ENCODE measurements at regions not wholly inside any gene's neighbourhood (a gene's known extent, or its start where the extent isn't known, plus 50 kb on each side); places are given as distances from the start of the nearest gene placed in this dataset.

- FAIRE-seq = no peak
These were observed 261.8 kb downstream of the ATP23 start for GRCh38 chr12:58202933-58203718.

DNA sequence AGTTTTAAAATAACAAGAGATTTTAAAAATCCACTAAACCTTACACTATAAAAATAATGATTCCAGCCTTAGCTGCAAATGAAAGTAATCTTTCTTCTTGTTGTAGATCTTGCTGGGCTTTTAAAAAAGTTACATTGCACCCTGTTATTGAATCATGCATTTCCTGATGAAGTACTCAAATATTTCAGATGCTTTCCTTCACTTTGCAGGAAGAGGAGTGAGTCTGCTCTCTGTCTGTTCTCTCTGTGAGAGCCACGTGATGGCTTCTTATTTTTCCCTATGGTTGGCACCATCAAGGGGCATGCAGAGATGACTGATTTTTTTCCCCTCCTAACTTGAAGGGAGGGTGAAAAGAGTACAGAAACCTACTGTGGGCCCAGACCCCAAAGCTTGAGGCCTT lies 262.7 kb downstream of the ATP23 start:
- FAIRE-seq = no peak

DNA sequence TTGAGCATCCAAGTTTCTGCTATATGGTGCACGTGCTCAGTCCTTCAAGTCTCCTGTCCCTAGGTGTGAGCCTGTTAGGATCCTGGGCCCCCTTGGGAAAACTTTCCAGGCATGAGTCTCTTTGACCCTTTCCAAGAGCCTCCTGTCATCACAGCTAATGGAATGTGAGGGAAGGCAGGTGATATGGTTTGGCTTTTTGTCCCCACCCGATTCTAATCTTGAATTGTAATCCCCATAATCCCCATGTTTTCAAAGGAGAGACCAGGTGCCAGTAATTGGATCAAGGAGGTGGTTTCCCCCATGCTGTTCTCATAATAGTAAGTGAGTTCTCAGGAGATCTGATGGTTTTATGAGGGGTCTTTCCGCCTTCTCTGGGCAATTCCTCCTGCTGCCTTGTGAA lies 265.5 kb downstream of the ATP23 start:
- FAIRE-seq = no peak

DNA sequence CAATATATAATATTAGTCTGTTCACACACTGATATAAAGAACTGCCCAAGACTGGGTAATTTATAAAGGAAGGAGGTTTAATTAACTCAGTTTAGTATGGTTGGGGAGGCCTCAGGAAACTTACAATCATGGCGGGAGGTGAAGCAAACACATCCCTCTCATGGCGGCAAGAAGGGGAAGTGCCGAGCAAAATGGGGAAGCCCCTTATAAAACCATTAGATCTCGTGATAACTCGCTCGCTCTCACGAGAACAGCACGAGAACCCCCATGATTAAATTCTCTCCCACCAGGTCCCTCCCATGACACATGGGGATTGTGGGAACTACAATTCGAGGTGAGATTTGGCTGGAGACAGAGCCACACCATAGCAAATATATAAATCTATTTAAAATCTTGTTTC lies 269.8 kb downstream of the ATP23 start:
- no peak for FAIRE-seq

DNA sequence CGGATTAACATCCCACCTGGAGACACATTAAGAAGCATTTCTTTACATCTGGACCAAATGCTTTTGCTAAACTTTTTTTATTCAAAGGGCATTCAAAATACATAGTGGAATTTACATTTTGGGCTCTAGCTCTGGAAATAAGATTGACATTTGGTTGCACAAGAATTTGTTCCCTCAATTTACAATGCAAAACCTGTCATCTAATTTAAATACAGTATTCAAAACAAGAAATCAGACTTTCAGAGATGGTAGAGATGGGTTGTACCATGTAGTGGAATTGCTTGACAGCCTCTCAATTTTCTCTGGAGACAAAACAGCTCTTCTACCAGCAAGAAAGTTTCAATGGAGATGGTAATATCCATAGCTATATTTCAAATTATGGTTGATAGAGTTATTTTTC lies 275.8 kb downstream of the ATP23 start:
- FAIRE-seq = no peak

- no peak for FAIRE-seq
These were observed 283.3 kb downstream of the ATP23 start for GRCh38 chr12:58224536-58225105.

DNA sequence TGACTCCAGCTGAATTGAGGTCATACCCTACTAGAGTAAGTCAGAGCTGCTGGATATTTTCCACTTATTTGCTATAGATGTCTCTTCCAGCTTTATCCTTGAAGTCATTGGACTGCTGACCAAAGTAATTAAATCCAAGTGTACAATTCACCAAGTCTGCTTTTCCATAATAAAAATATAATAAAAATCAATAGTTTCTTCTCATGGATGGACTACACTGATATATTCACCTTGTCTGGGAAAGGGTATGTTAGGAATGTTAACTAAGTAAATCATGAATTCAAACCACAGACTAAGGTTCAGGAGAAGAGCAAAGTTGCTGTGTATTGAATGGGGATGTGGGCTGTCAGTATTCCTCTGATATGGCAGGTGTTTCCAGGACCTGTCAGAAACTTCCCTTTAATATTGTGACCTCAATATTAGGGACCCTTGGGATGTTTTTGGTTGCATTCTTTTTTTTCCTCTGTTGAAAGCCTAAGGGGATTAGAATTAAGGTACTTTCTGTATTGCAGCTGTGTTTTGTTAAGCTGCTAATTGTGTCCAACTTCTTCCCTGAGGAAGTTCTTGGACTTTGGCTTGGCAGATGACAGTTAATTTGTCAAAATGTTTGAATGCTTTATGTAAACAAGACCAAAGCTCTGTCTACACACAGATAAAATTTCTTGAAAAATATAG lies 284.0 kb downstream of the ATP23 start:
- no peak for FAIRE-seq

GRCh38 chr12:58233886-58234285 lies 292.5 kb downstream of the ATP23 start:
- no peak for FAIRE-seq

DNA sequence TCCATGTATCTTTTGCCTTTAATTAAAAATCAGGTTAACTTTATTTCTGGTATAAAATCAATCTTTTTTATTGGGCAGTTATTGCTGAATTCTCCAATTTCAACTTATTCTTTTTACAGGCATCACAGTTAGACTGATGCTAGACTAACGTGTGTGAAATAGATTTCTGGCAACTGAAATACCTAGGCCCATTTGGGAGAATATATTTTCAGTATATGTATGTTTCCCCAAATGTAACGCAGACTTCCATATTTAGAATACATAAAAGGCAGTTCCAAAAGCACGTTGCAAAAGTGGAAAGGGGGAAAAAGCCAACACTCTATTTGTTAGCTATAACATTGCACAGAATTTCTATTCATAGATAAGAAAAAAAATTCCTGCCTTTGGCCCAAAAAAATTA lies 297.0 kb downstream of the ATP23 start:
- no peak for FAIRE-seq

- FAIRE-seq = no peak
These were observed 299.7 kb downstream of the ATP23 start for GRCh38 chr12:58241099-58241498.

DNA sequence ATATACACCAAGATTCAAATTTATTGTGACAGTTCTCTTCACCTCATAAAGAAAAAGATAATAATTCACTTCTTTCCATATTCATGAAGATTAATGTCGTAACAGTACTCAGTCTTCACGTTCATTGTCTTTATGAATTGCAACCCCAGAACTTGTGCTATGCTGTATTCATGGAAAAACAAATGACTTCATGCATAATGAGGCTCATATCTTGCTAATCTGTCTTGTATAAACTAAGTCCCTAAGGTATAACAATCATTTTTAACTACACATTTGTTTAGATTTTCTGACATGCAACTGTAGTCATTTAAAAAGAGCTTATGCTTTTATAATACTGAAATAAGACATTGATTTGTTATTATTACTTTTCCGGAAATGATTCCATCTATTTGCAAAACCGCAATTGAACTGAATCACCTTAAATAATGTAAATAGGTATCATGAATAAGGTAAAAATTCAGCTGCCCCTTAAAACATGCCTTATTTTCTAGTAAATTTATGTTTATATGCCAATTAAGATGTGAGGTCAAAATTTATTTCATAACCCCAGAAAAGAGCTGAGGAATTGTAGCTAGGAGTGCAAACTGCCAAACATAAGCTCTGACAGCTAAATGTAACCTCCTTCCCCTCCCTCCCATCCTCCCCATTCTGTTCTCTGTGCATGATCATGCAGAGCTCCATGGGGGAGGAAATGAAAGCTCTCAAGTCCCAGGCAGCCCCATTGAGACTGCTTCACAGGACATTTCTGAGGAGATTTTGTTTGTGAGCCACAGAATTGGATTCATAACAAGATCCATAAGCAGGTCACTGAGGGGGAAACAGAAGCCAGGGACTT lies 301.6 kb downstream of the ATP23 start:
- FAIRE-seq = no peak

- FAIRE-seq = no peak
These were observed 306.3 kb downstream of the ATP23 start for GRCh38 chr12:58247633-58248032.

DNA sequence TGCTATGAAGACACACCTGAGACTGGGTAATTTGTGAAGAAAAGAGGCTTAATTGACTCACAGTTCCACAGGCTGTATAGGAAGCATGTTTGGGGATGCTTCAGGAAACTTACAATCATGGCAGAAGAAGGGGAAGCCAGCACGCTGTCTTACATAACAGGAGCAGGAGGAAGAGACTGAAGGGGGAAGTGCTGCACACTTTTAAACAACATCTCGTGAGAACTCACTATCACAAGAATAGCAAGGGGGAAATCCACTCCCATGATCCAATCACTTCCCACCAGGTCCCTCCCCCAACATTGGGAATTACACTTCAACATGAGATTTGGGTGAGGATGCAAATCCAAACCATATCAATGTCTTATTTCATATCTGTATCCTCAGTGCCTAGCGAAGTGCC lies 307.2 kb downstream of the ATP23 start:
- FAIRE-seq = no peak

- no peak for FAIRE-seq
These were observed 308.2 kb downstream of the ATP23 start for GRCh38 chr12:58249610-58250009.

DNA sequence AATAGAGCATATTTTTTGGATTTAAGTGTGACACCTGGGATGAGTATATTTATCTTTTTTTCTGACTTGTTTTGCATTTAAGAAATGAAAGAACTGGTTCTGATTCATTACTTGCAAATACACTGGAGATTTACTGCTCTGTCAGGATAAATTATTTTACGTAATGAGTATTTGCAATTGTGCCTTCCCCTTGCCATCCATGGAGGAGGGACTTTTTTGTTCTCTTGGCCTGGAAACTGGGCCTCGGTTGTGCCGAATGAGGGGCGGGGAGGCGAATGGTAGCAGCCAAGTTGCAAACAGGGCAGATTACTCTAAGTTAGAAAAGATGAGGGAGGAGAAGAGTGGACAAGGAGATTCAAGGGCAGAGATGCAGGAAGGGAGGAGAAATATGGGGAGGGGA lies 308.7 kb downstream of the ATP23 start:
- FAIRE-seq = no peak

DNA sequence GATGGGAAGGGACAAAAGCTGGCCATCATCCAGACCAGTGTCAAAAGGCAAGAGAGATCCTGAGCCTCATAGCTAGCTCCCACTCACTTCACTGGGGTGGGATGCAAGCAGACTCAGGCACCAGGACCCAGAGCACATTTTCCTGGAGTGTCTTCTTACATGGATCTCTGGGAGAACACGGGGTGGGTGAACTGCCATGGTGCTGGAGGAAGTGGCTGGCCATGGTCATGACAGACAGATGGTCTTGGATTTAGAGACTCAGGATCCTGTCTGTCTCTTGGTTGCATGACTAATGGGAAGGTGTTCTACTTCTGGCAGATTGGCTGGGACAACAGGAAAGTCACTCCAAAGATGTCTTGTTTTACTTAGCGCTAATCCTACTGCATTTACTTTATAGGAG lies 311.5 kb downstream of the ATP23 start:
- FAIRE-seq = no peak

- FAIRE-seq = no peak
These were observed 312.3 kb downstream of the ATP23 start for GRCh38 chr12:58253663-58254062.

GRCh38 chr12:58254463-58255100 lies 313.2 kb downstream of the ATP23 start:
- no peak for FAIRE-seq

GRCh38 chr12:58262796-58263195 lies 321.4 kb downstream of the ATP23 start:
- FAIRE-seq = no peak

DNA sequence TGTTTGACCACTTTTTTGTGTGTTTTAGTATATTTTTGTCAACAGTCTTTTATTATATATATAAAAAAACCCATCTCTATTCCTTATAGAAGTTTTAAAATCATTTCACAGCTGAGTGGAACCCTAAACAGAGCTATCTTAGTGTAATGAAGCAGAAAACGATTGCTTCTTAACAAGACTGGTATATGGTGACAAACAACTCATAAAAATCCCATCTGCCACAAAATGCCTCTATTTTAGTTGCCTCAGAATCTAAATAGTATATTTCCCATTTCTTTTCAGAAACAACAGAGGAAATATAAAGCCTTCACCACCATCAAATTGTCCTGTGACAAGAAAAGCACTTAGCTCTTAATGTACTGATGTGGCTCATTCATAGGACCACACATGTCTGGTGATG lies 322.4 kb downstream of the ATP23 start:
- FAIRE-seq = no peak

- FAIRE-seq = no peak
These were observed 326.7 kb downstream of the ATP23 start for GRCh38 chr12:58268069-58268468.

DNA sequence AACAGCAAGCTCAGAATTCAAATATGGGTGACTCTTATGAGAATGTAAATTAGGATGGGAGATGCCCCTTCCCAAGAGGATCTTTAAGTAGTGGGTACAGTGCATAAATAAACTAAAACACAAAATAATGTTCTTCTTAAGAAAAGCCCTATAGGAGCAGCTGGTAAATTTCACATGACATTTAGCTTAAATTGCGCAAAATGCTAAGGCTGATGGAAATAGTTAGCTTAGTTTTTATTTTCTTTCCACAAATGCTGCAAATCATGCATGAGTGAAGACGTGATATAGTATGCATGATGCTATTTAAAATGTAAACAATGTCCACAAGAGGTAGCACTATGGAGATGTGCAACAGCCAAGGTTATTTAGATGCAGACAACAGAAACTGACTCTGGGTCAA lies 328.1 kb downstream of the ATP23 start:
- no peak for FAIRE-seq

Measured in islet of Langerhans (tissue), 1 donor.